GM12865 (cell line): ENCODE measurements at regions not wholly inside any gene's neighbourhood (a gene's known extent, or its start where the extent isn't known, plus 50 kb on each side); places are given as distances from the start of the nearest gene placed in this dataset.
A peak's percentile ranks its signal among the peaks of the same experiment; 100 is the strongest.

Experiments used
- DNase-seq: peaks from one replicate; pipeline ENCODE4 v3.0.0; 2010; ENCODE audit warnings: low read depth
- H3K4me3 ChIP-seq: 2 replicates; pipeline ENCODE4 v1.5.1; 2011; ENCODE audit warnings: mild to moderate bottlenecking, low read depth, low read length, control low read depth
- TF ChIP-seq, protein P1 (sequence below): IDR thresholded peaks from 2 replicates; pipeline ENCODE4 v1.5.1; 2011; ENCODE audit warnings: low read length, control low read depth, low read depth, inconsistent platforms; ENCODE audit not compliant: insufficient read depth; ENCODE audit errors: missing control alignments

DNA sequence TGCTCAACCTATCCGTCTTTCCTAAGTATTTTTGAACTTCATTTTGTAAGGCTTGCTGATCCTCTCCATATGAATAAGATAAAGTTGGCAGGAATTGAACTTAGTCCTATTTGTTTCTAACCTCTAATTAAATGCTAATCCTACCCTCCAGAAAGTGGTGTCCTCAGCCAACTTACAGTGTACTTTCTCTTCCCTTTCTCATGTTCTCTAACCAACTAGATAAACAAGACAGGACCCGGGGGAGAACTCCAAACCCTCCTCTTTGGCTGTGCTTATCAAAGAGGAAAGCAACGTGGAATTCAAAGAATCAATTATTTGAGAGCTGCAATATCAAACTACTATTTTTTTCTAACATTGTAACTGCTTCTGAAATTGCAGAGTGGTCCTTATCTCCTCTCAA lies 56.5 kb upstream of the NRSN1 start:
- no peak for DNase-seq
- TF ChIP-seq, protein P1, sequence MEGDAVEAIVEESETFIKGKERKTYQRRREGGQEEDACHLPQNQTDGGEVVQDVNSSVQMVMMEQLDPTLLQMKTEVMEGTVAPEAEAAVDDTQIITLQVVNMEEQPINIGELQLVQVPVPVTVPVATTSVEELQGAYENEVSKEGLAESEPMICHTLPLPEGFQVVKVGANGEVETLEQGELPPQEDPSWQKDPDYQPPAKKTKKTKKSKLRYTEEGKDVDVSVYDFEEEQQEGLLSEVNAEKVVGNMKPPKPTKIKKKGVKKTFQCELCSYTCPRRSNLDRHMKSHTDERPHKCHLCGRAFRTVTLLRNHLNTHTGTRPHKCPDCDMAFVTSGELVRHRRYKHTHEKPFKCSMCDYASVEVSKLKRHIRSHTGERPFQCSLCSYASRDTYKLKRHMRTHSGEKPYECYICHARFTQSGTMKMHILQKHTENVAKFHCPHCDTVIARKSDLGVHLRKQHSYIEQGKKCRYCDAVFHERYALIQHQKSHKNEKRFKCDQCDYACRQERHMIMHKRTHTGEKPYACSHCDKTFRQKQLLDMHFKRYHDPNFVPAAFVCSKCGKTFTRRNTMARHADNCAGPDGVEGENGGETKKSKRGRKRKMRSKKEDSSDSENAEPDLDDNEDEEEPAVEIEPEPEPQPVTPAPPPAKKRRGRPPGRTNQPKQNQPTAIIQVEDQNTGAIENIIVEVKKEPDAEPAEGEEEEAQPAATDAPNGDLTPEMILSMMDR, result no peak
- no peak overlapping the region for H3K4me3 ChIP-seq

DNA sequence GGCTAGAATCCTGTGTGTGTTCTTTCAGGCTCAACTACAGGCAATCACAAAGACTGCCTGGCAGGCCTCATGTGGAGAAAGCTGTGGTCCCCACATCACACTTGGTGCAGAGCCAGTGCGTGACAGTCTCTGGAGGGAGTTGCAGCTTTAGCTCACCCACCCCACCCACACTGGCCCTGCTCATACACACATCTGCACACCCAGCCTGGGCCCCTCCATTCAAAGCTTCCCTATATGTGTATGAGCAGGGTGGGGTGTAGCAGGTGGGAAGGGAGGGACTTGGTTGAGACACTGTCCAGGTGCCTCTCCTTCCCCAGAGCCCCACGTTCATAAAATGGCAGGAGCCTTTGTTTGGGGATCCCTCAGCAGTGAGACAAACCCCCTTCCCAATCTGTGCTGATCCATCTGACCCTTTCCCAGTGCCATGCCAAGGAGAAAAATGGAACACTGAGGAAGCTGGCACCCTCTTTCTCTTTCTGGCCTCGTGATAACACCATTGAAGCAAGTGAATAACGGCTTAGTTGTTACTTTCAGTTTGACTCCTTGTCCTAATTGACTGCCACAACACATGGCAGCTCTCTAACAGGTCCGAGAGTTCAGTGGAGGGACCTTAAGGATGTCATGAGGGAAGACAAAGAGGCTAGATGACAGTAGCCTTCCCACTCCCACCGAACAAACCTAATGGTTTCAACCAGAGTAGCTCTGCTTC lies 53.8 kb upstream of the NRSN1 start:
- TF ChIP-seq, protein P1, result no peak
- DNase-seq, result peak; percentile 41
- no peak overlapping the region for H3K4me3 ChIP-seq

DNA sequence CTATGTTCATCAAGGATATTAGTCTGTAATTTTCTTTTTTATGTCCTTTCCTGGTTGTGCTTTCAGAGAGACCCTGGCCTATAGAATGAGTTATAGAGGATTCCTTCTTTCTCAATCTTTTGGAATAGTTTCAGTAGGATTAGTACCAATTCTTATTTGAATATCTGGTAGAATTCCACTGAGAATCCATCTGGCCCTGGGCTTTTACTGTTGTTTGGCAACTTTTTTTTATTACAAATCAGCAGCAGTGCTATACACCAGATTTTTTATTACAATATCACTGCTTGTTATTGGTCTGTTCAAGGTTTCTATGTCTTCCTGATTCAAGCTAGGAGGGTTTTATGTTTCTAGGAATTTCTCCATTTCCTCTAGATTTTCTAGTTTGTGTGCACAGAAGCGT lies 50.0 kb upstream of the NRSN1 start:
- H3K4me3 ChIP-seq, result no peak overlapping the region
- no peak for DNase-seq
- TF ChIP-seq, protein P1, result no peak
